H1 (cell line): ENCODE measurements at regions not wholly inside any gene's neighbourhood (a gene's known extent, or its start where the extent isn't known, plus 50 kb on each side); places are given as distances from the start of the nearest gene placed in this dataset.
A peak's percentile ranks its signal among the peaks of the same experiment; 100 is the strongest.

Experiments
- CTCF ChIA-PET: fragments of 300-600 bp; sonication (Branson Sonifier 250); formaldehyde crosslinking; loops from one replicate; lab custom pipeline; 2021; ENCODE audit not compliant: partially characterized antibody; lab: Charles Lee
- POLR2A ChIA-PET: fragments of 300-600 bp; sonication (Branson Sonifier 250); formaldehyde crosslinking; loops from one replicate; lab custom pipeline; 2021; ENCODE audit warnings: inconsistent platforms; ENCODE audit not compliant: partially characterized antibody; lab: Charles Lee
- DNase-seq, 2 experiments: peaks; one replicate each; pipeline versions ENCODE4 v3.0.0 to v3.0.0-alpha.2; 2010 to 2022; ENCODE audit warnings: low spot score in 2 of 2, low read depth in 1 of 2, mixed read lengths in 1 of 2
- FAIRE-seq: peaks from 2 replicates; lab custom pipeline; 2011; peaks lifted over from hg19 to GRCh38; lab: Jason Lieb, UNC
- H2AFZ ChIP-seq: 2 replicates; pipeline ENCODE4 v1.8.1; 2012; ENCODE audit warnings: low read length, inconsistent platforms
- H2AK5ac ChIP-seq: 2 replicates; pipeline ENCODE4 v1.6.1; 2013; ENCODE audit warnings: low read depth, low read length
- H2BK120ac ChIP-seq: replicated peaks from 2 replicates; pipeline ENCODE3; 2013; ENCODE audit warnings: low read depth, low read length, inconsistent platforms
- H2BK12ac ChIP-seq: 2 replicates; pipeline ENCODE4 v1.6.1; 2013; ENCODE audit warnings: low read depth, low read length
- H2BK15ac ChIP-seq: 2 replicates; pipeline ENCODE4 v1.6.1; 2013; ENCODE audit warnings: low read length
- H2BK20ac ChIP-seq: 2 replicates; pipeline ENCODE4 v1.6.1; 2013; ENCODE audit warnings: low read length
- H2BK5ac ChIP-seq: 2 replicates; pipeline ENCODE4 v1.6.1; 2013; ENCODE audit warnings: low read depth, low read length
- H3K14ac ChIP-seq: 2 replicates; pipeline ENCODE4 v1.6.1; 2013; ENCODE audit warnings: inconsistent platforms; ENCODE audit not compliant: insufficient read length
- H3K18ac ChIP-seq: 2 replicates; pipeline ENCODE4 v1.6.1; 2013; ENCODE audit warnings: low read length; ENCODE audit errors: extremely low read depth
- H3K23ac ChIP-seq: 2 replicates; pipeline ENCODE4 v1.6.1; 2013; ENCODE audit warnings: inconsistent platforms; ENCODE audit not compliant: insufficient read length
- H3K23me2 ChIP-seq: 2 replicates; pipeline ENCODE4 v1.6.1; 2013; ENCODE audit warnings: low read depth, low read length
- H3K27ac ChIP-seq: 2 replicates; pipeline ENCODE4 v1.6.1; 2011; ENCODE audit warnings: low read depth, low read length, inconsistent platforms
- H3K27me3 ChIP-seq, 4 experiments: replicated peaks in 1 of 4; 1 replicate in 1 of 4; 2 replicates in 3 of 4; pipeline versions ENCODE4 v1.6.1 to v1.8.1; 2011 to 2013; ENCODE audit warnings: low read length in 3 of 4, mild to moderate bottlenecking in 3 of 4, inconsistent platforms in 2 of 4, mixed read lengths in 2 of 4, moderate library complexity in 1 of 4; ENCODE audit not compliant: control insufficient read depth in 3 of 4, insufficient read depth in 3 of 4; ENCODE audit errors: extremely low read depth in 1 of 4
- H3K36me3 ChIP-seq, 4 experiments: 2 replicates each; pipeline versions ENCODE4 v1.6.1 to v1.8.1; 2011 to 2013; ENCODE audit warnings: mild to moderate bottlenecking in 4 of 4, low read length in 3 of 4, moderate library complexity in 2 of 4, control low read depth in 1 of 4, inconsistent platforms in 1 of 4; ENCODE audit not compliant: insufficient read depth in 4 of 4, control insufficient read depth in 2 of 4
- H3K4ac ChIP-seq: replicated peaks from 2 replicates; pipeline ENCODE3; 2013; ENCODE audit warnings: low read length, low read depth, mixed read lengths, inconsistent platforms; ENCODE audit not compliant: insufficient read length
- H3K4me1 ChIP-seq, 4 experiments: replicated peaks in 1 of 4; 1 replicate in 1 of 4; 2 replicates in 3 of 4; pipeline versions ENCODE4 v1.6.1 to v1.8.1; 2011 to 2013; ENCODE audit warnings: low read length in 3 of 4, inconsistent platforms in 2 of 4, mixed read lengths in 1 of 4; ENCODE audit not compliant: insufficient read depth in 4 of 4, control insufficient read depth in 3 of 4
- H3K4me2 ChIP-seq, 2 experiments: 2 replicates each; pipeline versions ENCODE4 v1.6.1 to v1.8.1; 2011 to 2013; ENCODE audit warnings: low read depth in 2 of 2, low read length in 2 of 2, control low read depth in 1 of 2, inconsistent platforms in 1 of 2, mild to moderate bottlenecking in 1 of 2; ENCODE audit not compliant: insufficient read depth in 1 of 2
- H3K4me3 ChIP-seq, 4 experiments: fragments of 200-600, 300-600 bp in 1 of 4; sonication (generic), shearing (Covaris generic), sonication (Bioruptor Twin) in 1 of 4; 2 replicates each; pipeline versions ENCODE4 v1.5.1 to v1.8.1; 2011 to 2016; ENCODE audit warnings: low read length in 4 of 4, low read depth in 3 of 4, control low read depth in 2 of 4, inconsistent platforms in 2 of 4, mild to moderate bottlenecking in 2 of 4, mixed read lengths in 1 of 4, moderate library complexity in 1 of 4; ENCODE audit not compliant: insufficient read depth in 2 of 4; ENCODE audit errors: extremely low read depth in 1 of 4
- H3K56ac ChIP-seq: replicated peaks from 2 replicates; pipeline ENCODE3; 2013; ENCODE audit warnings: low read depth, mild to moderate bottlenecking, mixed read lengths, low read length, inconsistent platforms; ENCODE audit not compliant: insufficient read length
- H3K79me1 ChIP-seq: 2 replicates; pipeline ENCODE4 v1.6.1; 2013; ENCODE audit warnings: low read depth, low read length, control low read depth
- H3K79me2 ChIP-seq, 2 experiments: 2 replicates each; pipeline versions ENCODE4 v1.6.1 to v1.8.1; 2012 to 2013; ENCODE audit warnings: low read length in 2 of 2, mild to moderate bottlenecking in 2 of 2, inconsistent platforms in 1 of 2; ENCODE audit not compliant: insufficient read depth in 2 of 2, control insufficient read depth in 1 of 2
- H3K9ac ChIP-seq, 4 experiments: replicated peaks in 1 of 4; 1 replicate in 1 of 4; 2 replicates in 3 of 4; pipeline versions ENCODE4 v1.6.1 to v1.8.1; 2011 to 2013; ENCODE audit warnings: low read depth in 3 of 4, low read length in 3 of 4, control low read depth in 2 of 4, mild to moderate bottlenecking in 2 of 4, moderate library complexity in 2 of 4, inconsistent platforms in 1 of 4; ENCODE audit errors: extremely low read depth in 1 of 4
- H3K9me3 ChIP-seq, 2 experiments: 2 replicates each; pipeline versions ENCODE4 v1.6.1 to v1.8.1; 2012 to 2013; ENCODE audit warnings: mild to moderate bottlenecking in 2 of 2, moderate library complexity in 2 of 2, control low read depth in 1 of 2, inconsistent platforms in 1 of 2, low read depth in 1 of 2, low read length in 1 of 2, mixed read lengths in 1 of 2; ENCODE audit not compliant: insufficient read depth in 2 of 2
- H4K20me1 ChIP-seq, 2 experiments: replicated peaks in 1 of 2; 2 replicates each; pipeline versions ENCODE3 to v1.8.1; 2011 to 2013; ENCODE audit warnings: inconsistent platforms in 2 of 2, low read length in 2 of 2, mild to moderate bottlenecking in 1 of 2; ENCODE audit not compliant: insufficient read depth in 2 of 2, control insufficient read depth in 1 of 2
- H4K5ac ChIP-seq: 2 replicates; pipeline ENCODE4 v1.6.1; 2013; ENCODE audit warnings: low read length, low read depth, mixed read lengths, inconsistent platforms; ENCODE audit not compliant: insufficient read length
- H4K8ac ChIP-seq: 2 replicates; pipeline ENCODE4 v1.8.0; 2013; ENCODE audit warnings: mild to moderate bottlenecking, moderate library complexity, low read length, inconsistent platforms; ENCODE audit not compliant: insufficient read depth; ENCODE audit errors: extremely low read depth
- H4K91ac ChIP-seq: replicated peaks from 2 replicates; pipeline ENCODE3; 2013; ENCODE audit warnings: low read length, mixed read lengths, inconsistent platforms; ENCODE audit not compliant: insufficient read length
- BACH1 ChIP-seq: IDR thresholded peaks from 2 replicates; pipeline ENCODE4 v1.6.1; 2012; ENCODE audit warnings: low read length, improper control_type of control experiment
- BRCA1 ChIP-seq: IDR thresholded peaks from 2 replicates; pipeline ENCODE4 v1.6.1; 2012; ENCODE audit warnings: low read depth, low read length, improper control_type of control experiment
- GTF2F1 ChIP-seq: IDR thresholded peaks from 2 replicates; pipeline ENCODE4 v1.6.1; 2012; ENCODE audit warnings: low read depth, low read length, improper control_type of control experiment, borderline replicate concordance
- KDM4A ChIP-seq: IDR thresholded peaks from one replicate; pipeline ENCODE4 v1.7.1; 2012; ENCODE audit warnings: low read depth, mild to moderate bottlenecking, moderate library complexity, low read length, inconsistent platforms; ENCODE audit not compliant: severe bottlenecking
- KDM5A ChIP-seq: fragments of 200-600 bp; IDR thresholded peaks from 2 replicates; pipeline ENCODE4 v1.7.1; 2012; ENCODE audit warnings: mild to moderate bottlenecking, low read length, inconsistent platforms, mixed read lengths
- MAX ChIP-seq: IDR thresholded peaks from 2 replicates; pipeline ENCODE4 v1.6.1; 2012; ENCODE audit warnings: inconsistent platforms
- POLR2A ChIP-seq, 2 experiments: IDR thresholded peaks; 1 replicate in 1 of 2; 2 replicates in 1 of 2; pipeline ENCODE4 v1.6.1; 2011; ENCODE audit warnings: low read depth in 2 of 2, low read length in 2 of 2, mild to moderate bottlenecking in 2 of 2; ENCODE audit errors: control extremely low read depth in 1 of 2
- POU5F1 ChIP-seq: IDR thresholded peaks from 2 replicates; pipeline ENCODE4 v1.6.1; 2011; ENCODE audit warnings: low read depth, mild to moderate bottlenecking, low read length, moderate library complexity
- RAD21 ChIP-seq, 2 experiments: IDR thresholded peaks in 1 of 2; conservative IDR thresholded peaks in 1 of 2; 2 replicates each; pipeline ENCODE4 v1.6.1; 2011; ENCODE audit warnings: low read depth in 2 of 2, low read length in 2 of 2, improper control_type of control experiment in 1 of 2, inconsistent platforms in 1 of 2, mild to moderate bottlenecking in 1 of 2, moderate library complexity in 1 of 2
- RFX5 ChIP-seq: IDR thresholded peaks from 2 replicates; pipeline ENCODE4 v1.6.1; 2011; ENCODE audit warnings: low read depth, low read length, improper control_type of control experiment, borderline replicate concordance
- SIRT6 ChIP-seq: IDR thresholded peaks from one replicate; pipeline ENCODE4 v1.7.1; 2012; ENCODE audit warnings: low read length, inconsistent platforms
- SIX5 ChIP-seq: IDR thresholded peaks from 2 replicates; pipeline ENCODE4 v1.6.1; 2011; ENCODE audit warnings: mild to moderate bottlenecking, low read depth, low read length
- SUZ12 ChIP-seq: fragments of 200-600 bp; sonication (generic); IDR thresholded peaks from 2 replicates; pipeline ENCODE4 v1.6.1; 2012; ENCODE audit warnings: mild to moderate bottlenecking, inconsistent platforms, low read length, moderate library complexity, mixed read lengths
- TAF1 ChIP-seq: IDR thresholded peaks from 2 replicates; pipeline ENCODE4 v1.6.1; 2011; ENCODE audit warnings: mild to moderate bottlenecking, low read depth, low read length
- WGBS, 2 experiments: shearing (Covaris generic) in 1 of 2; methylation state at CpG; one replicate each; pipeline versions ENCODE4 v1.1.6 to v1.1.7; 2013 to 2015; ENCODE audit warnings: low lambda C conversion rate in 2 of 2, mixed read lengths in 2 of 2, inconsistent platforms in 1 of 2, low coverage in 1 of 2, missing lambda C conversion rate in 1 of 2; ENCODE audit not compliant: insufficient replicate concordance in 2 of 2, insufficient coverage in 1 of 2, insufficient read length in 1 of 2; ENCODE audit errors: extremely low coverage in 1 of 2, missing lambda C conversion rate in 1 of 2; 5-methylcytosine and 5-hydroxymethylcytosine counted together

- no peak overlapping the region for H3K4me2 ChIP-seq
- H3K23me2 ChIP-seq = no peaks in the 10 kb centered on the region
- H2BK20ac ChIP-seq = 0 out of 2 replicates have a peak overlapping the region, but pooled peaks have one; percentile 9
- peak overlapping the region; percentile 13; the same call in 1 of the 2 replicates for H2BK5ac ChIP-seq
- H2BK15ac ChIP-seq = no peak overlapping the region
- H3K27me3 ChIP-seq = 0 out of 7 replicates have a peak, but pooled peaks cover 0 to 2% (median 0%) of the 10 kb centered on the region in 4 experiments
- ChIA-PET CTCF (interaction anchor here (1.4 to 5.8 kb wide), 4 partner anchors 9 to 262 kb away, joined by 4 to 35 read pairs (median 6); no protein-coding TSS in a partner anchor), POLR2A (no interaction called here)
- H3K79me2 ChIP-seq = no peaks in the 10 kb centered on the region
- no peak overlapping the region for H2BK120ac ChIP-seq
- no peak overlapping the region for H3K4ac ChIP-seq
- H3K56ac ChIP-seq = no peak overlapping the region
- H2BK12ac ChIP-seq = 0 out of 2 replicates have a peak overlapping the region, but pooled peaks have one; percentile 3
- no peak overlapping the region for H2AFZ ChIP-seq
- FAIRE-seq (no peak), DNase-seq (no peak)
- H4K91ac ChIP-seq = no peak overlapping the region
- H4K20me1 ChIP-seq = no peaks in the 10 kb centered on the region
- H3K79me1 ChIP-seq = no peaks in the 10 kb centered on the region
- no peak overlapping the region for H3K4me3 ChIP-seq
- no peak overlapping the region for H3K18ac ChIP-seq
- H2AK5ac ChIP-seq = no peak overlapping the region
- peaks cover 12 to 15% of the 10 kb centered on the region in 2 experiments for H3K9me3 ChIP-seq
- H3K27ac ChIP-seq = no peak overlapping the region
- no peak overlapping the region for H4K5ac ChIP-seq
- H3K9ac ChIP-seq = no peak overlapping the region
- WGBS, 2 experiments = 92% methylated on average over 12 of the region's 12 CpGs; no CpG with 5 or more reads in 1 of the 2 experiments
- no peak overlapping the region for H4K8ac ChIP-seq
- H3K14ac ChIP-seq = no peak overlapping the region
- peaks cover 0 to 11% (median 6%) of the 10 kb centered on the region in 4 experiments; a peak in 5 of 7 replicates for H3K4me1 ChIP-seq
- no peak overlapping the region for H3K23ac ChIP-seq
- no peaks in the 10 kb centered on the region for H3K36me3 ChIP-seq
- TF ChIP-seq BRCA1 (no peak), BACH1 (no peak), RAD21 (IDR thresholded peaks at IDR 0.05 in 1 of 2, conservative IDR thresholded peaks at IDR 0.05 in 1 of 2; ENCODE audit: low read depth in 2 of 2, low read length in 2 of 2) (no peak), POLR2A (IDR thresholded peaks at IDR 0.05; ENCODE audit: control extremely low read depth in 1 of 2, low read depth in 2 of 2, low read length in 2 of 2) (no peak), TAF1 (no peak), SUZ12 (no peak), POU5F1 (no peak), RFX5 (no peak), KDM5A (no peak), SIRT6 (no peak), GTF2F1 (no peak), KDM4A (no peak), MAX (no peak), SIX5 (no peak)
Observed at GRCh38 chr19:28999724-29000433, 213.1 kb downstream of the UQCRFS1 start.
